H1 (cell line): ENCODE measurements at regions not wholly inside any gene's neighbourhood (a gene's known extent, or its start where the extent isn't known, plus 50 kb on each side); places are given as distances from the start of the nearest gene placed in this dataset.

Experiments used
- CTCF ChIA-PET: fragments of 300-600 bp; sonication (Branson Sonifier 250); formaldehyde crosslinking; loops from one replicate; lab custom pipeline; 2021; ENCODE audit not compliant: partially characterized antibody; lab: Charles Lee
- POLR2A ChIA-PET: fragments of 300-600 bp; sonication (Branson Sonifier 250); formaldehyde crosslinking; loops from one replicate; lab custom pipeline; 2021; ENCODE audit warnings: inconsistent platforms; ENCODE audit not compliant: partially characterized antibody; lab: Charles Lee
- DNase-seq, 2 experiments: peaks; one replicate each; pipeline versions ENCODE4 v3.0.0 to v3.0.0-alpha.2; 2010 to 2022; ENCODE audit warnings: low spot score in 2 of 2, low read depth in 1 of 2, mixed read lengths in 1 of 2
- FAIRE-seq: peaks from 2 replicates; lab custom pipeline; 2011; peaks lifted over from hg19 to GRCh38; lab: Jason Lieb, UNC
- H2AFZ ChIP-seq: 2 replicates; pipeline ENCODE4 v1.8.1; 2012; ENCODE audit warnings: low read length, inconsistent platforms
- H2AK5ac ChIP-seq: 2 replicates; pipeline ENCODE4 v1.6.1; 2013; ENCODE audit warnings: low read depth, low read length
- H2BK120ac ChIP-seq: replicated peaks from 2 replicates; pipeline ENCODE3; 2013; ENCODE audit warnings: low read depth, low read length, inconsistent platforms
- H2BK12ac ChIP-seq: 2 replicates; pipeline ENCODE4 v1.6.1; 2013; ENCODE audit warnings: low read depth, low read length
- H2BK15ac ChIP-seq: 2 replicates; pipeline ENCODE4 v1.6.1; 2013; ENCODE audit warnings: low read length
- H2BK20ac ChIP-seq: 2 replicates; pipeline ENCODE4 v1.6.1; 2013; ENCODE audit warnings: low read length
- H2BK5ac ChIP-seq: 2 replicates; pipeline ENCODE4 v1.6.1; 2013; ENCODE audit warnings: low read depth, low read length
- H3K14ac ChIP-seq: 2 replicates; pipeline ENCODE4 v1.6.1; 2013; ENCODE audit warnings: inconsistent platforms; ENCODE audit not compliant: insufficient read length
- H3K18ac ChIP-seq: 2 replicates; pipeline ENCODE4 v1.6.1; 2013; ENCODE audit warnings: low read length; ENCODE audit errors: extremely low read depth
- H3K23ac ChIP-seq: 2 replicates; pipeline ENCODE4 v1.6.1; 2013; ENCODE audit warnings: inconsistent platforms; ENCODE audit not compliant: insufficient read length
- H3K23me2 ChIP-seq: 2 replicates; pipeline ENCODE4 v1.6.1; 2013; ENCODE audit warnings: low read depth, low read length
- H3K27ac ChIP-seq: 2 replicates; pipeline ENCODE4 v1.6.1; 2011; ENCODE audit warnings: low read depth, low read length, inconsistent platforms
- H3K27me3 ChIP-seq, 4 experiments: replicated peaks in 1 of 4; 1 replicate in 1 of 4; 2 replicates in 3 of 4; pipeline versions ENCODE4 v1.6.1 to v1.8.1; 2011 to 2013; ENCODE audit warnings: low read length in 3 of 4, mild to moderate bottlenecking in 3 of 4, inconsistent platforms in 2 of 4, mixed read lengths in 2 of 4, moderate library complexity in 1 of 4; ENCODE audit not compliant: control insufficient read depth in 3 of 4, insufficient read depth in 3 of 4; ENCODE audit errors: extremely low read depth in 1 of 4
- H3K36me3 ChIP-seq, 4 experiments: 2 replicates each; pipeline versions ENCODE4 v1.6.1 to v1.8.1; 2011 to 2013; ENCODE audit warnings: mild to moderate bottlenecking in 4 of 4, low read length in 3 of 4, moderate library complexity in 2 of 4, control low read depth in 1 of 4, inconsistent platforms in 1 of 4; ENCODE audit not compliant: insufficient read depth in 4 of 4, control insufficient read depth in 2 of 4
- H3K4ac ChIP-seq: replicated peaks from 2 replicates; pipeline ENCODE3; 2013; ENCODE audit warnings: low read length, low read depth, mixed read lengths, inconsistent platforms; ENCODE audit not compliant: insufficient read length
- H3K4me1 ChIP-seq, 4 experiments: replicated peaks in 1 of 4; 1 replicate in 1 of 4; 2 replicates in 3 of 4; pipeline versions ENCODE4 v1.6.1 to v1.8.1; 2011 to 2013; ENCODE audit warnings: low read length in 3 of 4, inconsistent platforms in 2 of 4, mixed read lengths in 1 of 4; ENCODE audit not compliant: insufficient read depth in 4 of 4, control insufficient read depth in 3 of 4
- H3K4me2 ChIP-seq, 2 experiments: 2 replicates each; pipeline versions ENCODE4 v1.6.1 to v1.8.1; 2011 to 2013; ENCODE audit warnings: low read depth in 2 of 2, low read length in 2 of 2, control low read depth in 1 of 2, inconsistent platforms in 1 of 2, mild to moderate bottlenecking in 1 of 2; ENCODE audit not compliant: insufficient read depth in 1 of 2
- H3K4me3 ChIP-seq, 4 experiments: fragments of 200-600, 300-600 bp in 1 of 4; sonication (generic), shearing (Covaris generic), sonication (Bioruptor Twin) in 1 of 4; 2 replicates each; pipeline versions ENCODE4 v1.5.1 to v1.8.1; 2011 to 2016; ENCODE audit warnings: low read length in 4 of 4, low read depth in 3 of 4, control low read depth in 2 of 4, inconsistent platforms in 2 of 4, mild to moderate bottlenecking in 2 of 4, mixed read lengths in 1 of 4, moderate library complexity in 1 of 4; ENCODE audit not compliant: insufficient read depth in 2 of 4; ENCODE audit errors: extremely low read depth in 1 of 4
- H3K56ac ChIP-seq: replicated peaks from 2 replicates; pipeline ENCODE3; 2013; ENCODE audit warnings: low read depth, mild to moderate bottlenecking, mixed read lengths, low read length, inconsistent platforms; ENCODE audit not compliant: insufficient read length
- H3K79me1 ChIP-seq: 2 replicates; pipeline ENCODE4 v1.6.1; 2013; ENCODE audit warnings: low read depth, low read length, control low read depth
- H3K79me2 ChIP-seq, 2 experiments: 2 replicates each; pipeline versions ENCODE4 v1.6.1 to v1.8.1; 2012 to 2013; ENCODE audit warnings: low read length in 2 of 2, mild to moderate bottlenecking in 2 of 2, inconsistent platforms in 1 of 2; ENCODE audit not compliant: insufficient read depth in 2 of 2, control insufficient read depth in 1 of 2
- H3K9ac ChIP-seq, 4 experiments: replicated peaks in 1 of 4; 1 replicate in 1 of 4; 2 replicates in 3 of 4; pipeline versions ENCODE4 v1.6.1 to v1.8.1; 2011 to 2013; ENCODE audit warnings: low read depth in 3 of 4, low read length in 3 of 4, control low read depth in 2 of 4, mild to moderate bottlenecking in 2 of 4, moderate library complexity in 2 of 4, inconsistent platforms in 1 of 4; ENCODE audit errors: extremely low read depth in 1 of 4
- H3K9me3 ChIP-seq, 2 experiments: 2 replicates each; pipeline versions ENCODE4 v1.6.1 to v1.8.1; 2012 to 2013; ENCODE audit warnings: mild to moderate bottlenecking in 2 of 2, moderate library complexity in 2 of 2, control low read depth in 1 of 2, inconsistent platforms in 1 of 2, low read depth in 1 of 2, low read length in 1 of 2, mixed read lengths in 1 of 2; ENCODE audit not compliant: insufficient read depth in 2 of 2
- H4K20me1 ChIP-seq, 2 experiments: replicated peaks in 1 of 2; 2 replicates each; pipeline versions ENCODE3 to v1.8.1; 2011 to 2013; ENCODE audit warnings: inconsistent platforms in 2 of 2, low read length in 2 of 2, mild to moderate bottlenecking in 1 of 2; ENCODE audit not compliant: insufficient read depth in 2 of 2, control insufficient read depth in 1 of 2
- H4K5ac ChIP-seq: 2 replicates; pipeline ENCODE4 v1.6.1; 2013; ENCODE audit warnings: low read length, low read depth, mixed read lengths, inconsistent platforms; ENCODE audit not compliant: insufficient read length
- H4K8ac ChIP-seq: 2 replicates; pipeline ENCODE4 v1.8.0; 2013; ENCODE audit warnings: mild to moderate bottlenecking, moderate library complexity, low read length, inconsistent platforms; ENCODE audit not compliant: insufficient read depth; ENCODE audit errors: extremely low read depth
- H4K91ac ChIP-seq: replicated peaks from 2 replicates; pipeline ENCODE3; 2013; ENCODE audit warnings: low read length, mixed read lengths, inconsistent platforms; ENCODE audit not compliant: insufficient read length
- CBX8 ChIP-seq: fragments of 300-800, 300-1000 bp; sonication (generic); IDR thresholded peaks from 2 replicates; pipeline ENCODE4 v1.7.1; 2016; ENCODE audit warnings: low read depth, low read length, borderline replicate concordance
- CHD1 ChIP-seq: IDR thresholded peaks from 2 replicates; pipeline ENCODE4 v1.6.1; 2012; ENCODE audit warnings: low read depth, low read length, improper control_type of control experiment
- GTF2F1 ChIP-seq: IDR thresholded peaks from 2 replicates; pipeline ENCODE4 v1.6.1; 2012; ENCODE audit warnings: low read depth, low read length, improper control_type of control experiment, borderline replicate concordance
- KDM4A ChIP-seq: IDR thresholded peaks from one replicate; pipeline ENCODE4 v1.7.1; 2012; ENCODE audit warnings: low read depth, mild to moderate bottlenecking, moderate library complexity, low read length, inconsistent platforms; ENCODE audit not compliant: severe bottlenecking
- SP2 ChIP-seq: IDR thresholded peaks from 2 replicates; pipeline ENCODE4 v1.6.1; 2012; ENCODE audit warnings: mild to moderate bottlenecking, low read length, inconsistent platforms
- TAF1 ChIP-seq: IDR thresholded peaks from 2 replicates; pipeline ENCODE4 v1.6.1; 2011; ENCODE audit warnings: mild to moderate bottlenecking, low read depth, low read length
- WGBS, 2 experiments: shearing (Covaris generic) in 1 of 2; methylation state at CpG; one replicate each; pipeline versions ENCODE4 v1.1.6 to v1.1.7; 2013 to 2015; ENCODE audit warnings: low lambda C conversion rate in 2 of 2, mixed read lengths in 2 of 2, inconsistent platforms in 1 of 2, low coverage in 1 of 2, missing lambda C conversion rate in 1 of 2; ENCODE audit not compliant: insufficient replicate concordance in 2 of 2, insufficient coverage in 1 of 2, insufficient read length in 1 of 2; ENCODE audit errors: extremely low coverage in 1 of 2, missing lambda C conversion rate in 1 of 2; 5-methylcytosine and 5-hydroxymethylcytosine counted together

- FAIRE-seq = no peak
- 92% methylated on average over 3 of the region's 3 CpGs; no CpG with 5 or more reads in 1 of the 2 experiments for WGBS, 2 experiments
- no peak overlapping the region for H3K23ac ChIP-seq
- ChIA-PET POLR2A (no interaction called here), CTCF (interaction anchor here (1.1 to 1.8 kb wide), 4 partner anchors 19 to 126 kb away, joined by 3 to 4 read pairs (median 3); no protein-coding TSS in a partner anchor)
- H3K79me2 ChIP-seq = no peaks in the 10 kb centered on the region
- H2BK12ac ChIP-seq = no peak overlapping the region
- no peak overlapping the region for H2BK120ac ChIP-seq
- H4K5ac ChIP-seq = no peak overlapping the region
- no peak overlapping the region for H3K56ac ChIP-seq
- H4K8ac ChIP-seq = no peak overlapping the region
- H3K18ac ChIP-seq = no peak overlapping the region
- no peak for TF ChIP-seq CHD1
- TF ChIP-seq KDM4A = no peak
- TF ChIP-seq GTF2F1 = no peak
- TF ChIP-seq SP2 = no peak
- TF ChIP-seq TAF1 = no peak
- TF ChIP-seq CBX8 = no peak
- no peak overlapping the region for H2BK20ac ChIP-seq
- no peak overlapping the region for H3K14ac ChIP-seq
- H3K23me2 ChIP-seq = no peaks in the 10 kb centered on the region
- H2BK15ac ChIP-seq = no peak overlapping the region
- DNase-seq = no peak
- no peak overlapping the region for H3K4me2 ChIP-seq
- H3K9me3 ChIP-seq = no peaks in the 10 kb centered on the region; a peak in 1 of 4 replicates
- H3K4me1 ChIP-seq = no peaks in the 10 kb centered on the region
- H4K91ac ChIP-seq = no peak overlapping the region
- H3K9ac ChIP-seq = no peak overlapping the region
- H3K27me3 ChIP-seq = peaks cover 0 to 1% (median 0%) of the 10 kb centered on the region in 4 experiments; a peak in 1 of 7 replicates
- no peak overlapping the region for H2BK5ac ChIP-seq
- no peaks in the 10 kb centered on the region for H4K20me1 ChIP-seq
- no peak overlapping the region for H3K27ac ChIP-seq
- no peak overlapping the region for H2AK5ac ChIP-seq
- H3K4me3 ChIP-seq = no peak overlapping the region
- H3K79me1 ChIP-seq = no peaks in the 10 kb centered on the region
- no peak overlapping the region for H3K4ac ChIP-seq
- no peaks in the 10 kb centered on the region for H3K36me3 ChIP-seq
- no peak overlapping the region for H2AFZ ChIP-seq
Observed at GRCh38 chr3:5299161-5299560, 111.7 kb downstream of the EDEM1 start.
